Activated CD4-positive, alpha-beta T cell treated with anti-CD3 and anti-CD28 coated beads, Interleukin-2, amount 10 ng/mL, durations not matched to agents 24 days and 14 days (primary cell): ENCODE measurements at regions not wholly inside any gene's neighbourhood (a gene's known extent, or its start where the extent isn't known, plus 50 kb on each side); places are given as distances from the start of the nearest gene placed in this dataset.

Experiments
- DNase-seq: peaks from one replicate; pipeline ENCODE4 v3.0.0; 2022
- H3K27ac Mint-ChIP-seq: one replicate; pipeline ENCODE4 v1.8.0; 2022; ENCODE audit warnings: mild to moderate bottlenecking, mixed read lengths
- H3K27me3 Mint-ChIP-seq: one replicate; pipeline ENCODE4 v1.8.0; 2022; ENCODE audit warnings: mixed read lengths
- H3K36me3 Mint-ChIP-seq: one replicate; pipeline ENCODE4 v1.8.0; 2022; ENCODE audit warnings: low read depth, mild to moderate bottlenecking, mixed read lengths
- H3K4me1 Mint-ChIP-seq: one replicate; pipeline ENCODE4 v1.8.0; 2021; ENCODE audit warnings: mixed read lengths
- H3K4me3 Mint-ChIP-seq: one replicate; pipeline ENCODE4 v1.8.0; 2022; ENCODE audit warnings: mild to moderate bottlenecking, moderate library complexity, mixed read lengths
- H3K9me3 Mint-ChIP-seq: one replicate; pipeline ENCODE4 v1.8.0; 2021; ENCODE audit warnings: mixed read lengths
- intact Hi-C: fragments of 100-400 bp; cut with micrococcal nuclease; formaldehyde crosslinking; loops from one replicate; pipeline ENCODE4 v1.15.1; 2023

DNA sequence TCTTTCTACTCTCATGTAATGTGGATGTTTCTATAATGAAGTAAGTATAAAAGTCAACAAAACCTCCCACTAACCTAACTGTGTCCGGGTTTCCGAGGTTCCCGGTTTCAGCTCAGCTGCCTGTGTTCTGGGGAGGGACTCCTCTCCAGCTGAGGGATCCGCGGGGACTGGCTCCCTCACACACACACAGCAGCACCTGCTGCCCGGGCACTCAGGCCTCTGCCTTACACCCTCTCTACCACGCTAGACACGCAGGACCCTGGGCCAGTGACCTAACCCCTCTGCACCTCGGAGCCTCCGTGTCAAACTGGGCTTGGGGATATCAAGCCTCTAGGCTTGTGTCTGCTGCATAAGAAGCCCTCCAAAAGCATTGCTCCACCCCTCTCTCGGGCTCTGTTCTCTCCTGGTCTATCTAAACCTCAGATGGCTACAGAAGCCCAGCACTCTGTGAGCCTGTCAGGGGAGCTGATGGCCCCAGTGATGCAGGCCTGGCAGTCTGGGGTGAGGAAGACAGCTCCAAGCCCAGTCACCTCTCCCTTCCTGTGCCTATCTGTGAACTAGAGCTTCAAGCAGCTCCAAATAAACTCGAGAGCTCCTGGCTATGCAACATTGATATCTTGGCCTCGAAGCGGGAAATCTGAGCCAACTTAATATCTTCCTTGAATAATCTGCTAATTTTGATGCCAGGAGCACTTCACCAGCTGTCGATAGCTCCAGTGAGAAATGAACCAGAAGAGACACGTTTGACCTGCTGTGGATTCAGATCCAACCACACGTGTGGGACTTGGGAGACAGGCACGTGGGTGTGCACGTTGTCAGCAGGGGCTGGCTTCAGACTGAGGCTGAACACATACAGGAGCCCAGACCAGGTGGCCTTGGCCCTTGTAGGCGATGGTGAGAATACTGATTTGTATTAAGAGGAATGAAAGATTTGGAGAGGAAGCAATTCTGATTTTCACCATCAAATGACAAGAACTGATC, 232.7 kb upstream of the B3GAT1 start:
- no peaks in the 10 kb centered on the region for H3K4me1 Mint-ChIP-seq
- peaks cover 11% of the 10 kb centered on the region for H3K27me3 Mint-ChIP-seq
- no peaks in the 10 kb centered on the region for H3K36me3 Mint-ChIP-seq
- intact Hi-C loops = no loop called here
- no peaks in the 10 kb centered on the region for H3K9me3 Mint-ChIP-seq
- no peak overlapping the region for H3K27ac Mint-ChIP-seq
- H3K4me3 Mint-ChIP-seq = no peak overlapping the region
- no peak for DNase-seq

DNA sequence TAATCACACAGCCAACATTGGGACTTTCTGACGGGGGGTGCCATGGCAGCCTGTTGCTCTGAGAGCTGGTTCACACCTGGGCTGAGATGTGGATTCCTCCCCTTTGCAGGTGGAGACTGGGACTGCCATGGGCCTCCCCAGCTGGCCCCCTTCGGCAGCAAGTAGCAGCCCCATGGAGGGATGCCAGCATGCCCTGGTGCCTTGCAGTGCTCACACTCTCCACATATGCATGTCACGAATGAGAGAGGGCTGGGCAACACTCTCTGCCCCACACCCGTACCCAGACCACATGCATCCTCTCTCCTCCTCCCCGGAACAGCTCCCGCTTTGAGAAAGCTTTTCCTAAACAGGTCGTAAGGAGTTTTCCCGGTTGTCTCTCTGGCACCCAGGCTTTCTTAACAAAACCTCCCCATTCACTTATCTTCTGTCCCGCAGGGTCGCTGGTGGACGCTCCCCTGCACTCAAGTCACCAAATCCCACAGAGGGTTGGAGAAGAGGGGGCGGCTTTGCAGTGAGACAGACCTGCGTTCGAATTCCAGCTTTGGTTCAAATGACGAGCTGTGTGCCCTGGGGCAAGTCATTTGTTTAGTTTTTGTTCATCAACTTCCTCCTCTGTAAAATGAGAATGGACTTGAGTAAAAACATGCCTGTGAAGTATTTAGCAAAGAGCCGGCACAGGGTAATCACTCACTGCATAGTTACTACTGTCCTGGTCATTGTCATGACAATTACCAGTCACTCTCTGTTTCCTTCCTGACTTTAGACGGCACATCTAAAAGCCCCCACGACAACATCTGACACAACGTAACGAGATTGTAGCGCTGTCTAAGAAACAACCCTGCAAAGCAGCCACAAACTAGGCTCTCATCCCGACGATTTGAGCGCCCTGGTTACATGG, 231.3 kb upstream of the B3GAT1 start:
- H3K36me3 Mint-ChIP-seq = no peaks in the 10 kb centered on the region
- no peaks in the 10 kb centered on the region for H3K4me1 Mint-ChIP-seq
- H3K9me3 Mint-ChIP-seq = no peaks in the 10 kb centered on the region
- H3K27me3 Mint-ChIP-seq = peaks cover 5% of the 10 kb centered on the region
- DNase-seq = no peak
- no peak overlapping the region for H3K27ac Mint-ChIP-seq
- H3K4me3 Mint-ChIP-seq = no peak overlapping the region
- intact Hi-C loops = no loop called here

DNA sequence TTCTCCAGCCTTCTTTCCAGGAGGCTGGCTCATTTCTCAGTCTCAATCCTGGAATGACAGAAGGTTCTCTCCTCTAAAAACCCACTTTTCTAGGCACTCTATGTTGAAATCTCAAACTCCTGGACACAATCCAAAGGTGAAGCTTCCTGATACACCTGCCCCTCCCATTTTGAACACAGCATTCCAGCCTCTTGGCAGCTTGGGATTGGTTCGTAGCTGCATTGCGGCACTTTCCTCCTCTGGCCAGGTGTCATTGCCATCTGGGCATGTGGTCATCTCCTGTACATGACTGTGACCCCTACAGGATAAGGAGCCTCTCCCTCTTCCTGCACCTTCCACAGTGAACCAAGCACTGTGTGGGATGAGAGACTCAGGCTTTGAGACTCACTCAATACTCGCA, 230.2 kb upstream of the B3GAT1 start:
- H3K4me1 Mint-ChIP-seq = no peaks in the 10 kb centered on the region
- H3K9me3 Mint-ChIP-seq = no peaks in the 10 kb centered on the region
- H3K27me3 Mint-ChIP-seq = no peaks in the 10 kb centered on the region
- no peak overlapping the region for H3K27ac Mint-ChIP-seq
- no peak for DNase-seq
- H3K4me3 Mint-ChIP-seq = no peak overlapping the region
- intact Hi-C loops = no loop called here
- H3K36me3 Mint-ChIP-seq = no peaks in the 10 kb centered on the region

DNA sequence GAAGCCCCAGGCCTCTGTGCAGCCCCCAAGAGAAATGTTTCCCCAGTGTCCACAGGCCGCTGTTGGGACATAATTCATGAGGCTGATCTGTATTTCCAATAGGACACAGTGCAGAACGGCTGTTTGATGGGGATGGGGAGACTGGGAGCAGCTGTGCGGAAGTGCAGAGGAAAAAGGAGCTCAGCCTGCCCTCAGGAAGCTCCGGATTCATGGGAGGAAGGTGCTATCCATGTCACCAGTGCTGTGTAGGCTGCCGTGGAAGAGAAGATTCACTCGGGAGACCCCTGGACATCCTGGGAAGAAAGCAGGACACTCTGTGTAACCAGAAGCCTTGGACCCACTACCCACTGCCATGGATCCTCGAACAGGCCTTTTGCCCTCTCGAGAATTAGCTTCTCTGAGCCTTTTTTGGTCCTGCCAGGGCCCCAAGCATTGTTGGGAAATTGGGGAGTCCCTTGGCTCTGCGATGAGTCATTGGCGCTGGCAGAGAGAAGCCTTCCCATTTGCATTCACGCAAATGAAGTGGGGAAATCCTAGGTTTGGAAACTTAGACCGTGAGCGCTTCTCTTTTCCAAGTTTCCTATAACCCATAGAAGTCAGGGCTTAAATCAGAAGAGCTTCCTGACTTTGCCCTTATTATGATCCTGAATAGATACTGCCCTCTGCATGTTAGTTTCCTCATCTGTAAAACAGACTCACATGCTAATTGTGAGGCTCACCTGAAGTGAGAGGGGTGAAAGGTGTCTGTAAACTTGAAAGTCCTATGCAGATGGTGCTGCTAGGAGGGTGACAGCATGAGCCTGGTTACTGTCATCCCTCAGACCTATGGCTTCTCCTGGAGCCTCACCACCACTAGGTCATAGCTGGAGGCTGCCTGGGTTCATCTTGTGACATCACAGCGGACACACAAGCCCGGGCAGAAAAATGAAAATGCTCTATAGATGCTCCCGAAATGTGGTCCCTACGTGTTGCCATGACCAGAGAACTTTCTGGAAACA, 229.2 kb upstream of the B3GAT1 start:
- Mint-ChIP-seq H3K36me3 (no peaks in the 10 kb centered on the region), H3K9me3 (no peaks in the 10 kb centered on the region), H3K27me3 (no peaks in the 10 kb centered on the region), H3K4me3 (no peak overlapping the region), H3K27ac (no peak overlapping the region), H3K4me1 (no peaks in the 10 kb centered on the region)
- no peak for DNase-seq
- intact Hi-C loops = no loop called here

DNA sequence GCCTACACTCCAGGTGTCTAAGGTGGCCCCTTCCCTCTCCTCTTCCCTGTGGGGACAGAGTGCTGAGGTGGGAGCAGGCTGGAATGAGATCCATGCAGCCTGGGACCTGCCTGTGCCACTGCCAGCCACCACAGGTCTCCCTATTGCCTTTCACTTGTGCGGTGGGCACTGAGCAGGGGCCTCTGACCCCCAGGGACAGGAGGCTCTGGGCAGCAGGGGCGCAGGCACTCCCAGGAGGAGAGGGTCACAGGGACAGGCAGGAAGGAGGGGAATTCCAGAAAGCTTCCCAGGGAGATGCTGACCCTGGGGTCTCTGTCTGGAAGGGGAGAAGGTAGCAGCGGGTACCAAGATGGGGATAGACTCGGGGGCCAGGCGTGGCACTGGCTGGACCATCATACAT, 228.5 kb upstream of the B3GAT1 start:
- H3K36me3 Mint-ChIP-seq = no peaks in the 10 kb centered on the region
- no peaks in the 10 kb centered on the region for H3K4me1 Mint-ChIP-seq
- DNase-seq = no peak
- intact Hi-C loops = no loop called here
- no peak overlapping the region for H3K27ac Mint-ChIP-seq
- no peak overlapping the region for H3K4me3 Mint-ChIP-seq
- H3K27me3 Mint-ChIP-seq = no peaks in the 10 kb centered on the region
- H3K9me3 Mint-ChIP-seq = no peaks in the 10 kb centered on the region

DNA sequence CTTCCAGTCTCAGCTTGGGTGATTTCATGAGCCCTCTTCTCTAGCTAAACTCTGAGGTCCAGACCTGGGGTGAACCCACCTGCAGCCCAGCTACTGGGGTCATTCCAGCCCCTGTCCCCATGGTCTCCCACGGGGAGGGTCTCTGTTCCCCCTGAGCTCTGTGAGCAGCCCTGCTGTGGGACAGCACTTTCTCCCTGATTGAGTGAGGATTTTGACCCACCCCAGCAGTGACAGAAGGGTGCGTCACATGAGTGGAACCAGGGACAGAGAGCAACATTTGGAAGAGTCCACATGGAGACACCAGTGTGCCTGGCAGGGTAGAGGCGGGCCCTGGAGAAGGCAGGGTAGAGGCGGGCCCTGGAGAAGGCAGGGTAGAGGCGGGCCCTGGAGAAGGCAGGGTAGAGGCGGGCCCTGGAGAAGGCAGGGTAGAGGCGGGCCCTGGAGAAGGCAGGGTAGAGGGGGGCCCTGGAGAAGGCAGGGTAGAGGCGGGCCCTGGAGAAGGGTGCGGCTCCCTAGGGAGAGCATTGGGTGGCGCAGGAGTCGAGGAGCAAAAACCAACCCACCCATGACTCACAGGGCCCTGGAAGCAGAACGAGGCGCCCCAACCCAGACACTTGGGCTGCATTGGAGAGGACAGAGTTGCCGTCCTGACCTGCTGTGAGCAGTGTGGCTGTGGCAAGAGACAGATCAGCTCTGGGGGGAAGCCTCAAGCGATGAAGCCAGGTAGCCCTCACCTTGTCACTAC, 227.7 kb upstream of the B3GAT1 start:
- Mint-ChIP-seq H3K4me3 (no peak overlapping the region), H3K9me3 (no peaks in the 10 kb centered on the region), H3K36me3 (no peaks in the 10 kb centered on the region), H3K4me1 (no peaks in the 10 kb centered on the region), H3K27ac (no peak overlapping the region), H3K27me3 (no peaks in the 10 kb centered on the region)
- intact Hi-C loops = no loop called here
- no peak for DNase-seq

DNA sequence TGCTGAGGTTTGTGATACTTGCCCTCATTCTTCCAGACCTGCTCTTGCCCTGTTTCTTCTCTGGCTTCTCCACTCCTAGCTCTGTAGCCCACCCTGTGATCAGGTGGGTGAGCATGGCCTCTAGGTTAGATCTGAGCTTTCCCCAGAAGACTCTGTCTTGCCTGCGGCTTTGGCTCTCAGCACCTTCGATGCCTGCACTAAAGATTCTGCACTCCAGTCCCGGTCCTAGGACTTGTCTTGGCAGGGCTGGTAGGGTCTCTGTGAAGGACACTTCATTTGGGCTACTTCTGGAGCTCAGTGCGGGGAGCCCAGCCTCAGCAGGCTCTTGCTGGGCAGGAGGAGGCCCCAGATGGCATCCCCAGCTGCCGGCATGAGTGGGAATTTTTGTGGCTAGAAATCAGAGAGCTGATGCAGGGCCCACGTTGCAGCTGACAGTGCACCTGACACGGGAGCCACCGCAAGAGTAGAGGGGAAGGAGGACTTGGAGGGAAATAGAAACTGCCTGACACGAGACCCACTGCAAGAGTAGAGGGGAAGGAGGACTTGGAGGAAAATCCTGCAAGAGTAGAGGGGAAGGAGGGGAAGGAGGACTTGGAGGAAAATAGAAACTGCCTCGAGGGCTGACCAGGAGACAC, 226.9 kb upstream of the B3GAT1 start:
- H3K36me3 Mint-ChIP-seq = no peaks in the 10 kb centered on the region
- intact Hi-C loops = no loop called here
- H3K27me3 Mint-ChIP-seq = no peaks in the 10 kb centered on the region
- no peaks in the 10 kb centered on the region for H3K9me3 Mint-ChIP-seq
- no peak overlapping the region for H3K27ac Mint-ChIP-seq
- DNase-seq = no peak
- no peaks in the 10 kb centered on the region for H3K4me1 Mint-ChIP-seq
- no peak overlapping the region for H3K4me3 Mint-ChIP-seq

DNA sequence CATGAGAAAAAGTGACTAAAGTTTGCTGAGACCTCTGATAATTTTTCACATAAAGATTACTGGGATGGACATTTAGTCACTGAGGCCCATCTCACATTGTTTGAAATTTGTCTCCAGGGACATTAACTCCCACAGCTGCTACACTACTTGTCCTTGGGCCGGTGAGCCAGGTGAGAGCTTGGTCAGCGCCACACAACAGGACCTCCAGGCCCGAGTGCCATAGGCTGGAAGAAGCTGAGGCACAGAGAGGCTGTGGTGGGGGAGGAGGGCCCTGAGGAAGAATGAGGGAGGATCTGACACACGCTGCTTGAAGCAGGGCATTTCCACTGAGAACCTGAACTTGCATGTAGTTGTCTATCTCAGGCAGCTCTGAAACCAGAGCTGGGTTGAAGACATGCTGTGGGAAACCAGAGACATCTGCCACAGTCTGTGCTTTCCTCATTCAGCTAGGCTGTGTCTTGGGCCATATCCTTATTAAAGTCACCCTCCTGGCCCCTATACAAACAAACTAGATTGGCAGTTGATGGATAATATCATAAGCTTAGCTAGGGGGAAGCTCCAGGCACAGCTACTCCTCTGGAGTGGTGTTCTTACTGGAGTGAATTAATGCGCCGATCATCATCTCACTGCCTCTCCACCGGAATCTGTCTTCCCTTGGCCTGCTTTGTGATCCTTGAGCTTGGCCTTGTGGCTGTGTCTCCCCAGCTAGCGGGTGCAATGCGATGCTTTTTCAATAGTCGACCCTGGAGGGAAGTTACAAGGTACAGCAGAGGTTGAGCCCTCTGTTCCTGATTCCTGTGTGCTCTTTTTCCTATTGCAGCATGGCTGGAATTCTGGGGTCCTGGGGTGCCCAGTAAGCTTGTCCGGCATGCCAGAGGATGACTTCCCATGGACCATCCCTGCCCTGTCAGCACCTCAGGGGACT, 225.3 kb upstream of the B3GAT1 start:
- Mint-ChIP-seq H3K4me1 (no peaks in the 10 kb centered on the region), H3K4me3 (no peak overlapping the region), H3K27me3 (no peaks in the 10 kb centered on the region), H3K36me3 (no peaks in the 10 kb centered on the region), H3K9me3 (no peaks in the 10 kb centered on the region), H3K27ac (no peak overlapping the region)
- no peak for DNase-seq
- intact Hi-C loops = no loop called here

DNA sequence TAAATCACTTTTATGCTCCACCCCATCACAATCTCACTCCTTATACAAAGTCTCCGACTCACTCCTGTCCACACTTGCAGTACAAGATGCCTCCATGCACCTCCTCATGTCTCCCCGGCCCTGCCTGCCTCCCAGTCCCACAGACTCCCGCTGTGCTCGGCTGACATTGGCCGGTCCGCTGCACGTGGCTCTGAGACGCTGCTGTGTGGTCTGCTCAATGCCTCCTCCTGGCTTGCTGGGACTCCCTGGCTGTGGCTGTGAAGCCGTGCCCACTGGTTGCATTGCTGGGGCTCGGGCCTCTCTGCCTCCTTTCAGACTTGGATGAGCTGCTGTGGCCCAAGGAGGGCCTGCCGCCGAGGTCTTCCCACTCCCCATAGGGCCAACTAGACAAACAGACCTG, 224.0 kb upstream of the B3GAT1 start:
- Mint-ChIP-seq H3K27ac (no peak overlapping the region), H3K9me3 (no peaks in the 10 kb centered on the region), H3K36me3 (no peaks in the 10 kb centered on the region), H3K4me3 (no peak overlapping the region), H3K27me3 (no peaks in the 10 kb centered on the region), H3K4me1 (no peaks in the 10 kb centered on the region)
- DNase-seq = no peak
- intact Hi-C loops = no loop called here

DNA sequence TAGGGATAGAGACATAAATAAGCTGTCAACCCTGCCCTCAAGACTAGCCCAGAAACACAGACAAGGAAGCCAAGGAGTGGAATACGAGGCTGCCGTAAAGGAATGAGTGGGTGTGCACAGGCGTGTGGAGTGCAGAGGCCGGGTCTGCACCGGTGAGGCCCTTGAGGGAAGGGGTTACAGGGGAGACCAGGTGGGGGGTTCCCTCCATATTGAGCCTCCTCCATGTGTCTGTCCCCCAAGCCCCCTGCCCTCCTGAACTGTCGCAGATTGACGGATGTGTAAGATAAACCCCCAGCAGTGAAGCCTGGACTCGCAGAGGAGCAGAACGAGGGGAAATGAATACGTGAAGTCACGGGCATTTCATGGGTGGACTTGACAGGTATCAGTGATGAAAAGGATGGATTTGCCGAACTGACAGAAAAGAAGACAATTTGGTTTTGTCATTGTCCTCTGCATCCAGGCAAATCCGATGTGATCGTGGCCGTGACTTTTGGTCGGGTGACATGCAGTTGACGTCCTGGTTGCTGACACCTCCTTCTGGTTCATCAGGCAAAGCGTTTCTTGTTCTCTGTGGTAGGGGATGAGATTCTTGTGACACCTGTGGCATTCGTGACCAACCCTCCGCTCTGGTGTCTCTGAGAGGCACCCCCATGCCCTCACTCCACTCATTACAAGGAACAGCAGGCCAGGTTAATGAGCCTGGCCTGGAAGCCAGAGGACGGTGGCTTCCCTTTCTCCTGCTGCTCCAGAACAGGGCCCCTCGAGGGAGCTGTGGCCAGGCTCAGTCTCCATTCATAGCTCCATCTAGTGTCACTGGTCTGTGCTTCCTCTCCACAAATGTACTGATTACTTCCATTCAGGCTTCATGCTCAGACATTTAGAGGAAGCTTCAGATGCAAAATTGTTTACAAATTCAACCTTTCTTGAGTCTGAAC, 223.1 kb upstream of the B3GAT1 start:
- no peaks in the 10 kb centered on the region for H3K9me3 Mint-ChIP-seq
- no peak overlapping the region for H3K4me3 Mint-ChIP-seq
- no peak overlapping the region for H3K27ac Mint-ChIP-seq
- DNase-seq = no peak
- intact Hi-C loops = no loop called here
- H3K4me1 Mint-ChIP-seq = no peaks in the 10 kb centered on the region
- no peaks in the 10 kb centered on the region for H3K36me3 Mint-ChIP-seq
- no peaks in the 10 kb centered on the region for H3K27me3 Mint-ChIP-seq

DNA sequence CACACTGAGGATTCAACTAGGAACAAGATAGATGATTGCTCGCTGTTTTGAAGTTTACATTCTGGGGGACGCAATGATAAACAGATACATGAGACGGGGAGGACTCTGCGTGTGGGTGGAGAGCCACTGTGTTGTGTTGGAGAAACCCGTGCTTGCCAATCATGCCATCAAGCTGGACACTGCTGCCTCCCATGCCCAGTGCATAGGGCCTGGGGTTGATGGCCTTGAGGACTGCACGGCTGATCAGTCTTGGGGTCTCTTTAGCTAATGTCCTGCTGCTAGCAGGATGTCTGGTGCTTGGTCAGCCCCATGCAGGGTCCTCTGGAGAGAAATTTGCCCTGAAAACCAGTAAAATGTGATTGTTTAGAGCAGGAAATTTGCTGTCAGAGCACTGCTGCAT, 221.2 kb upstream of the B3GAT1 start:
- intact Hi-C loops = no loop called here
- no peak overlapping the region for H3K27ac Mint-ChIP-seq
- no peak overlapping the region for H3K4me3 Mint-ChIP-seq
- H3K4me1 Mint-ChIP-seq = no peaks in the 10 kb centered on the region
- H3K36me3 Mint-ChIP-seq = no peaks in the 10 kb centered on the region
- DNase-seq = no peak
- no peaks in the 10 kb centered on the region for H3K9me3 Mint-ChIP-seq
- H3K27me3 Mint-ChIP-seq = peaks cover 2% of the 10 kb centered on the region
